NCI-H2029 treated with DMSO at 0.1 percent for 48 hours (cell line): ENCODE measurements at regions not wholly inside any gene's neighbourhood (a gene's known extent, or its start where the extent isn't known, plus 50 kb on each side); places are given as distances from the start of the nearest gene placed in this dataset.

ENCODE experiments used
- DNase-seq: peaks from one replicate; lab custom pipeline; 2025; lab: John Stamatoyannopoulos, UW

DNA sequence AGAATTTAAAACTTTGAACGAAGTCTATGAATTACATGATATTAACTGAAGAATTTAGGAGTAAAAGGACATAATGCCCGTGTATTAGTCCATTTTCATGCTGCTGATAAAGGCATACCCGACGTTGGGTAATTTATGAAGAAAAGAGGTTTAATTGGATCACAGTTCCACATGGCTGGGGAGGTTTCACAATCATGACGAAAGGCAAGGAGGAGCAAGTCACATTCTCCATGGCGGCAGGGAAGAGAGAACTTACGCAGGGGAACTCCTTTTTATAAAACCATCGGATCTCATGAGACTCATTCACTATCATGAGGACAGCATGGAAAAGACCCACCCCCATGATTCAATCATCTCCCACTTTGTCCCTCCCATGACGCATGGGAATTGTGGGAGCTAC, 210.6 kb downstream of the CD83 start:
- DNase-seq = no peak

DNA sequence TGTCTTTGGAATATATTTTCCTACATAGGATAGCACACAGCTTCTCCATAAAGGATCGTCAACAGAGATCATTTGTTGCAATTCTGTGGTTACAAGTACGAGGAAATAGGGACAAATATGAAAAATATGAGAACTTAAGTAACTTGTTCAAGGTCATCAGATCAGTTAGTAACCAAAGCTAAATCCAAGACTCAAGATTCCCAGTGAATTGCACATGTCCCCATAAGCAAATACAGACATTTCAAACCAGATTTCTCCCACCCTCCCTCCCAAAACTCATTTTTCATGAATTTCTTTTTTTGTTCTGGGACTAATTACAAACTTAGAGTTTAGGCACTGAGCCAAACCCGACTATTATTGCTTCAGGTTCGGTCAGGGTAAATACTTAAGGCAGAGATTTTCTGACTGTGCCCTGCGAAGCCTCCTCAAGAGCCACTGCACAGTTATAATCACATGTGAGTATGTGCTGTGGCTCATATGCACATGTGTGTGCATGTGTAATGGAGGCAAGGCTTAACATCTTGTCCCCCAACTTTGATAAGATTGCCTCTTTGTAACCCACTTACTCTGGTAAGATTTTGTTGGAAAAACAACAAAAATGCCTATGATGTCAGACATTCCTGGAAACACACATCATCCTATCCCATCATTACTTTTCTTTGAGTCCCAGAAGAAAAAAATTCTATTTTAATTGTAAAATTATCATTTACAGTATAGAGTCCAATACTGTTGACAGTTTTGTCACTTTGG, 216.2 kb downstream of the CD83 start:
- no peak for DNase-seq

DNA sequence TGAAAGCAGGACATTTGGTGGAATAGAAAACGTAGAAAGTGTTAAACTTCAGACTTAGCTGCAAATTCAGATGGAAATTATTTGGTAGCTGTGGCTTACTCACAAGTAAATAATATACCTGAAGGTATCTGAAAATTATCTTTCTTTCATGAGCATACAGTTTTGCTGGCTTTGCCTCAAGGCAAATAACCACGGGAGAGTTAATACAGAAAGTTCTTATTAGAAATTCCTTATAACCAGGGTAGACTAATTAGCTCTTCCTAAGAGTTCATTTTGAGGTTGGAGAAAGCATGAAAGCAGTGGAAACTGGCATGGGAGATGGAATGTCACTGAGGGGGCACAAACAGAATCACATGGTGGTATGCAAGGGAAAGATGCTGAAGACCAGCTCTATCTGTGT, 217.5 kb downstream of the CD83 start:
- no peak for DNase-seq

DNA sequence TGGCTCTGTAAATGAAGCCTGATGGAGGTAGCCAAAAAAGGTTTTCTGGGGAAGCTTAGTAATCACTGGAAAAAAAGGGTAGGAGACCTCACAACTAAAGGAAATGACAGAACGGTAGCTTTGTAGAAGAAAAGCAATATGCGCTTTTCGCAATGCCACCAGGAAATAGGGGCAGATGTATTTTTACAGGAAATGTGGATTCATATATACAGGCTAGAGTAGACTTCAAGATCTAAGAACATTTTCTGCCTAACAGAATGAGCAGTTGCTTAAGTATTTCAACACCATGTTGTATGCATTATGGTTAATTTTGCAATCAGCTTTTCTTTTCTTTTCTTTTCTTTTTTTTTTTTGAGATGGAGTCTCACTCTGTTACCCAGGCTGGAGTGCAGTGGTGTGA, 219.6 kb downstream of the CD83 start:
- no peak for DNase-seq

DNA sequence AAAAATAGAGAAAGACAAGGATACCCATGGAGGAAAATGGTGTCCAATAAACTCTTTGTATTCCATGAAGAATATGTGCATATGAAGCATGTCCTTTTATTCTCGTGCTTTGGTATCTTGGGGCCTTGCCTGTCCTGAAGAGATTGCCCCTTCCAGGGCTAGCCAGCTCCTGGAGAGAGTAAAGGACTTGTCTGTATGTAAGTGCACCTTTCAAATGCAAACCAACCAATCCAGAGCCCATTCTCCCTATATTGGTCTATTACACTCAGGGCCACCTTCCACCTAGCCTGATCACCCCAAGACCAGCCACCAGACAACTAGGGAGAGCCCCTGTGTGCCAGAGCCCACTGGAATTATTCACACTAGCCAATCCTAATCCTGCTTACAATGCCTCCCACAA, 221.6 kb downstream of the CD83 start:
- no peak for DNase-seq

DNA sequence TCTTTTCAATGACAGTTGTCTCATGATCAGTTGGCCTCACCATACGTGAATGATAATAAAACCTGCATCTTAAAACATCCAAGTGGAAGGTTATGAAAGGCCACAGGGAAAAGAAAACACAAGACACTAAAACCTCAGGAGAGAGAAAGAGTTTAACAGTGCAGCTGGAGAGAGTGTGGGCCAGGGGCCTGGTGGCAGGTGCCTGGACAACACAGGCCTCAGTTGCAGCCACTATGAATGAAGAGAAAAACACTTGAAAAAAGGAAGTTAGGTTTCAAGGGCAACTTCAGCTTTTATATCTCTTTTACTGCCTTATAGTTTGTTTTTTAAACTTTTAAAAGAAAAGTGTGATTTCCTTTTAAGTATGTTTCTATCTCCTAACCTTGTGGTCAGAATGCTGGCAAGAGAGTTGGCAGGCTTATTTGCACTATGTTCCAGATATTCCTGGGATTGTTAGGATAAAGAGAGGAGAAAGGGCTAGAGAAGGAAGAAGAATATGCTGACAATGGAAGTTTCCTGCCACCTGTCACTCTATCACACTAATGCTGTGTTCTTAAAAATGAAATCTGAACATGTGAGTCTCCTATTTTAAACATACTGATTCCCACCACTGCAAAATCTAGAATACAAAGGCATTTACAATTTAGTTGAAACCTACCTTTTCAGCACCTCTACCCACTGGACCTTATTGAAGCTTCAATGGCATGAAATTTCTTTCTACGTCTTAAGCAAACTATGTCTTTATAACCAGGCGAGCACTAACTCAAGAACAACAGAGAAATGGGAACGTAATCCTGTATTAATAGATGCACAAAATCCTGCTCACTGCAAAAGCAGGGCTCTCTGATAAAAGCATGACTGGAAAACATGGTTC, 222.4 kb downstream of the CD83 start:
- no peak for DNase-seq

DNA sequence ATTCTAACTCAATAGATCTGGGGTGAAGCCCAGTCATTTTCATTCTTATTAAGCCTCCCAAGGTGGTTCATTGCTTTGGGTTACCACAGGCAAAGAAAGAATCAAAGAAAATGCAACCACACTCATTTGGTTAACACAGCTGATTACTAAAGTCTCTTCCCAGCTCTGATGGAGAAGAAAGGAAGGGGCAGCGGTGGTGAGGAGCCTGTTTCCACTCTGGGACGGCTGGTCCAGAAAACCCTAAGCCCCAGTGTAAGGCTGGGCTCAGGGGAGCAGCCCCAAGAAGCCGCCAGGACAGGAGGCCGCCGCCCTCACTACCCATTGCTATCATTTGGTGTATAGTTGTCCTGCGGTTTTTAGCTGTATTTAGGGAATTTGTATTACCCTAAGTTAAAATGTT, 226.9 kb downstream of the CD83 start:
- no peak for DNase-seq

DNA sequence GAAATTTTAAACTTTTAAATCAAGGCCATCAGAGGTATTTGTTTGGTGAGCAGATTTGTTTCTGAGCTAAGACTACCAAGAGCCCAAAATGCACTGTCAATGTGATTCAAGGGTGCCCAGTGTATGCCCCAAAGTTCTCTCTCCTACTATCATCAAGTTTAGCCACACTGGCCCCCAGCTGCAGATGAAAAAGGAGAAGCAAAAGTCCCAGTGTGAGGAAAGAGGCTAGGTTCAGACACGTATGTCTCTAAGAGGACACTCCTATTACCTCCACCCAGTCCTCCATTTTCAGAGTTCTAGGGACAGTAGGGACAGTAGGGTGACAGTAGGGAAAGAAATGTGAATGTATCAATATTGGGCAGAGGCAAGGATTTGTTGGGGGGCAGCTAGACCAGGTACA, 230.8 kb downstream of the CD83 start:
- DNase-seq = no peak

DNA sequence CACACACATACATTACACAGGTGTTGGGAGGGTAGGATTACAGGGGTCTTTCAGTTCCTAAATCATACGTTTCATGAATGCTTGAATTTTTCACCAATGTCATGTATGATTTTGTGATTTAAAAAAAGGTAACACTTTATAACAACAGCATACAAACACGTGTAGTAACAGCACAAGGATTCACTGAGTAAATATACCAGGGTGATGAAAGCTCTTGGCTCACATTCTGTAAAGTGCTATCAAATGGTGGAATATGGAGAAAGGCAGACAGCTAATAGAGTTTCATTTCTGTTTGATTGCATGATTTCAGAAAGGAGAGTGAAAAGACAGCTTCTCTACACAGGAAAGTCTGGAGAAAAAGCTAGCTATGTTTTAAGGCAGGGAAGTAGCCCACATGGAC, 231.9 kb downstream of the CD83 start:
- DNase-seq = no peak

DNA sequence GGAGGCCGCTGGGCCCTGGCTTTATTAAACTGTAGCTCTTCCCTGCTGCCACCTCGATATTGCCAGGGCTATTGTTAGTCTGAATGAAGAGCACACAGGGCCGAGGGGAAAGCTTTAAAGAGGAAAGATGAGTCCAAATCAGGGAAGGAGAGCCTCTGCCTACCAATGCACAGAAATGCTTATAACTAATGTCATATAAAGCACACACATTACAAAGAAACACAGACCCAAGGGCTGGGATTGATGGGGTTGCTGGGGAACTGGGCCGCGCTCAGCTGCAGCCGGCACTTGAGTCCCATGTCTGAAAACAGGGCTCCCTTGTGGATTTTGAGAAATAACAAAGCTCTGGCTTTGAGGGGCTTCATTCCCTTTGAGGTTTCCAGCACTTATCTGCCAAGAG, 232.6 kb downstream of the CD83 start:
- DNase-seq = no peak

DNA sequence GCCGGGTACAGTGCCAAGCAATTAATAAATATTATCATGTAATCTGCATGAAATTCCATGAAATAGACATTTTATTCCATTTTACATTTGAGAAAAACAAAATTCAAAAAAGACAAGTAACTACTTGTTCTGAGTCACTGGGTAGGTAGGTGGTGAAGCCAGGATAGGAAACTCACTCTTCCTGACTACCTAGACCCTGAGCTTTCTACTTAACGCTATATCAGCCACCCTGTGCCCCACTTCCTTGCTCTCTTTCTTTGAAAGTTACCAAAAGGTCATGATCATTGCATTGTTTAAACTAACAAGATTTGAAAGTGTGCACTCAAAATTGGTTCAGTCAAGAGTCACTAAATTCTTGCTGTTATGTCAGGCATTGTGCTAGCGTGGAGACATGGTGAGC, 235.7 kb downstream of the CD83 start:
- DNase-seq = no peak

DNA sequence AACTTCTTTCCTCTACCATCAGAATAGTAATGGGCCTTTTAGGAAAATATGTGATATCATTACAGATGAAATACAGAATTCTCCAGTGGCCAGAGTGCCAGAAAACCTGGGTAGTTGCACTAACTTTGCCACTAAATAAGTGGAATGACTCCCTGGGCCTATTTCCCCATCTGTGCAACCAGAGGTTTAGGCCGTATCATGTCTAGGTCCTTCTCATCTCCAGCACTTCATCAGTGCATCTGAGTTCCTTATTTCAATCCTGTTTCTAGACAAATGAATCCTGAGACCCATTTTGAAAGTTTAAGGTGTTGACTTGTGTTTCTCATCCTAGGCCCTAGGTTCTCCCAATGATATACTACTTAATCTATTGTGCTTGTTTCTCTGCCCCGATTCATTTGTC, 236.2 kb downstream of the CD83 start:
- DNase-seq = no peak

DNA sequence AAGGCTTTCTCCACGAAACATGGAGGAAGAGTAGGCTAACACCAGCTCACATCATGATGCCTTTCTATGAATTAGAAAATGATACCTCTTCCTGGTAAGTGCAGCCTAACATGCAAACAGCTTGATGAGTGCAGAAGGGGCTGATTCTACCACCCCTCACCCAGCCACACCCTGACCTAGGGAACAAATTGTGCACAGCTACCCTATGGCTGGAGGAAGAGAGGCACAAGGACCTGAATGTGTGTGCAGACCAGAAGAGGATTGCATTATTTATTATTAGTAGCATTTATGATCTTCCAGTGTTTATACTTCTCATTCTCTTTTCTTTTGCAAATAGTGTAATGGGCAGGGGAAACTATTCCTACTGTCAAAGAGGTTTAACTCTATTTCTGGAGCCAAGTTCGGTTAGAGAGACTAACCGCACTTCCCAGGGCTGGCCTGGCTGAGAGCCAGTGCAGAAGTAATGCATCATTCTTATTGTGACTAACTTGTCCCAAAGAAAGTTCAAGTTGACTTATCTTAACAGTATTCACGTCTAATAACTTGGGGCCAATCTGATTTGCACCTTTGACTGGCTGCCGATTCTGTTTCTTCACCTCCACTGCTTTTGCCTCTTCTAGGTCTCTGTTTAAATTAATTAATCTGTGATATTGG, 237.5 kb downstream of the CD83 start:
- no peak for DNase-seq

DNA sequence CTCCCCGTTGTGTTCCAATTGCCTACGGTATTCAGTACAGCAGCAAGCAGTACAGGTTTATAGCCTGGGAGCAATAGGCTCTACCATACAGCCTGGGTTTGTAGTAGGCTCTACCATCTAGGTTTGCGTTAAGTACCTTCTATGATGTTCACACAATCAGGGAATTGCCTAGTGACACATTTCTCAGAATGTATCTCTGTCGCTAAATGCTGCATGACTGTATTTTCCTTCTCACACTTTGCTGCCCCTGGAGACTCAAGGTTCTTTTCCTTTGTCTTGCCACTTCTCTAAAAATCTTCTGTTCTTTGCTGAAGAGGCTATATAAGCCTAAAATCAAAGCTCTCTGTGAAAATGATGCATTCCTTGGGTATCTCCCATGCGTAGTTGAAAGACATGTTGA, 241.9 kb downstream of the CD83 start:
- no peak for DNase-seq

DNA sequence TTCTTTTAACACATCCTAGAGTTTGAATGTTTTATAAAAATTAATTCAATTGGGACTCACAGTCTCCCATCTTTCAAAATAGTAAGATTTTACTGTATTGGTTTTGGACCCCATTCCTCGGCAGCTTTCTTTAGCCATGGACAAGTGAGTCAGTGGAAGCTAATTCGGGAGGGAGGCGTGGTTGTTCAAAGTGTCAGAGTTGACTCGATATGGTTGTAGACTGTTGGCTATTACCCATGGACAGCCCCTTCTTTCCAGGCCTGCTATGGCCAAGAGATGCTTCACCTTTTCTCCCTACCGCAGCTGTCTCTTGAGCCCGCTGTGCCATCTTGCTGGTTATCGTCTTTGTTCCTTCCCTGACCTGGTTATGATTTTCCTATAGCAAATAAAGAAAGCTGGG, 243.0 kb downstream of the CD83 start:
- no peak for DNase-seq

DNA sequence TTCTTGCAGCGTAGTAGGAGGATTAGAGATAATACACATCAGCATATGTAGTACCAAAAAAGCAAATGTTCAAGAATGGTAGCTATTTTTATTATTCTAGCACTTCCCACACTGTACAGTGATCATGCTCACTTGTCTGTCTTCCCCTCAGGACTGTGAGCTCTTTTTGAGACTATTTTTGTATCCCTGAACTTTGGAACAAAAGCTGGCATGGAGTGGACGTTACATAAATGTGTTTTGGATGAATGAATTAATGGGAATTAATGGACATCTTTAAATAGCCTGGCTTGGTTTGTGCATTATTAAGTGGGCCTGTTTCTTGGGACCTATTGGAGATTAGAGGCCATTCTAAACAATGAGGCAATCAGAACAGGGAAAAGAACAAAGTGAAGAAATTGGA, 243.7 kb downstream of the CD83 start:
- DNase-seq = no peak

DNA sequence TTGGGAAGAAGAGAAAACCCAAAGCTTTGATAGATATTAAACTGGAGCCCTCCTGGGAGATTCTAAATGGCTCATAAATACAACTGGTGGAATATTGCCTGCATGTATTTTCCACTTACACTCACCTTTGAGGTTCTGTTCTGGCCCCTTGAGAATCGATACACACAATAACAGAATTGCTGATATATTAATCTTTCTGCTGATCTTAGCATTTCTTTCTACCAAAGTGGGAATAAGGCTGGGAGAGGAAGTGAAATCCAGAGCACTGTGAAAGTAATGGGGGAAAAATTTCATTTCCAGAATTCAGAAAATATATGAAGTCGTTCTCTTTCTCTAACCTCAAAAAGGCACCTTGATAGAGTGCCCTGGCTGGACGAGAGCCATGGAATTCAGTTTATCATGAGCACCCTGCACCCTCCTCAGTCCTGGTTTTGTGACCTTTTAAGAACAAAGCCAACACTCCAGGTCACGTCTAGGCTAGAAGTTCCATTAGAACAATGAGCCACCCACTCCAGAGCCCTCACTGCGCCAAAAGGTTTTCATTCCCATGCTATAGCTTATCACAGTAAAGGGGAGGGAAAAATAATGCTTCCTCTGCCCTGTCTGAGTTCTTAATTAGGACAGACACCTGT, 244.5 kb downstream of the CD83 start:
- peak; percentile 80 for DNase-seq

DNA sequence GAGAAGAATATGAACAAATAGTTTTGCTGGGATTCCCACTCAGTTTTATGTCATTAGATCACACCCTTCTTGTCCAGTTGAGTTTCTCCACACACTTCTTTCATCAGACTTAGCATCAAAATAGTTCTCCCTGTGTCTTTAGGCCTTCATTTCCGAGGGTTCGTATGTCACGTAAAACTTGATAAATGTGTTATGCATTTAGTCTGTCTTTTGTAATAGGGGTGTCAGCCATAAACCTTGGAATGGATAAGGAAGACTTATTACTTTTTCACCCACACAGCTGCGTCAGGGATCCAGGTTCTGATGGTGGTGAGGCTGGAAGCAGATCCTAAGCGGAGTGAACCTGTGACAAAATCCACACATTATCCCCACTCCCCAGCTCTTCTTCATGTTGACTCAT, 246.8 kb downstream of the CD83 start:
- no peak for DNase-seq

DNA sequence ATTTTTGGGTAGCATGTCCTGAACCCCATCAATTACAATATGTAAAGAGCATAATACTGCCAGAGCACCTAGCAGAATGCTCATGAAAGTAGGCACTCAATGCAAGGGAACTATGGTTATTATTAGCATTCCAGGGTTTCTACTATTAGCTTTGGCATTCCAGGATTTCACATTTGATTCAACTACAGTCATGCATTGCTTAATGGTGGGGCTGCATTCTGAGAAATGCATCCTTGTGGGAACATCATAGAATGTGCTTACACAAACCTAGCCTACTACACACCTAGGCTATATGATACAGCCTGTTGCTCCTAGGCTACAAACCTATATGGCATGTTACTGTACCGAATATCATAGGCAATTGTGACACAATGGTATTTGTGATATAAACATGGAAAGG, 247.8 kb downstream of the CD83 start:
- DNase-seq = no peak

DNA sequence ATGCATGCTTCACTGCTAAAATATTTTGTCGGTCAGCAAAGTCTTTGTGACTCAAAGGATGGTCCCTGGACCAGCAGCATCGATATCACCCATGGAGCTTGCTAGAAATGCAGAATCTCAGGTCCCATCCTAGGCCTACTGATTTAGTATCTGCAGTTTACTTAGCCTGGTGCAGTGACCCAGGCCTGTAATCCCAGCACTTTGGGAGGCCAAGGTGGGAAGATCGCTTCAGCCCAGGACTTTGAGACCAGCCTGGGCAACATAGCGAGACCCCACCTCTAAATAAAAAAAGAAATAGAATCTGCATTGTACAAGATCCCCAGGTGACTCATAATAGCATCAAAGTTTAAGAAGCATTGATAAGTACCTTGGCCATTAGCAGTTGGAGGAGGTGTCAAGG, 248.7 kb downstream of the CD83 start:
- DNase-seq = no peak

DNA sequence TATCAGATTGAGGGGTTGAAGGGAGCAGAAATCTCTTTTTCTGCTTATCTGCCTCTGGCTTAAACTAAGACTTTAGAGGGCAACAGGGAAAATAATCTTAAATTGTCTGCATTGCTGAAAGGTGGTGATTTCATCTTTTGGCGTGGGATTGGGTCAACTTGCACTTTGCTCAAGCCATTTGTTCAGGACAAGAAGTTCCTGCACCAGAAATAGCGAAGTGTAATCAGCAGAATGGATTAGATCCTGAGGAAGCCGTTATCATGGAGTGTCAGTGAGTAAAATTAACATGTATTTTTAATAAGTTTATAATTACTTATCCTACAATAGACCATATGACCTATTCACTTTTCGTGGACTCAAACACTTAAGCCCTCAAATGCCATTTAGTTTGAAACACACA, 249.3 kb downstream of the CD83 start:
- no peak for DNase-seq

DNA sequence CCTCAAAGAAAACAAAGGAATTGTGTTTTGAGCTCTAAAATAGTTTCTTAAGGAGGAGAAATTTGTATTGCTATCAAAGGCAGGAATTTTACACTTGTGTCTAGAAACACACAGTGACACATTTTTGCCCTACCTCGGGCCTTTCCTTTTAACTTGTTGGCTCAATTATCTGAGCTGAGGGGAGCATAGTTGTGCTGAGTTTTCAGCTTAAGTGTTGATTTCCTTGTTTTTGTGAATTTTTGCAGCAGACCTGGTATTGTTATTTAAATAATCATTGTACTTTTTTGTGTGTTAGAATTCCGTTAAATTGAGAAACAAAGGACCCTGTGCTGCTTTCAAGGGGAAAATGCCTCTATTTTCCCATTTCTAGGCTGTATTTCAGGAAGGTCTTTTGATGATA, 249.7 kb downstream of the CD83 start:
- no peak for DNase-seq

DNA sequence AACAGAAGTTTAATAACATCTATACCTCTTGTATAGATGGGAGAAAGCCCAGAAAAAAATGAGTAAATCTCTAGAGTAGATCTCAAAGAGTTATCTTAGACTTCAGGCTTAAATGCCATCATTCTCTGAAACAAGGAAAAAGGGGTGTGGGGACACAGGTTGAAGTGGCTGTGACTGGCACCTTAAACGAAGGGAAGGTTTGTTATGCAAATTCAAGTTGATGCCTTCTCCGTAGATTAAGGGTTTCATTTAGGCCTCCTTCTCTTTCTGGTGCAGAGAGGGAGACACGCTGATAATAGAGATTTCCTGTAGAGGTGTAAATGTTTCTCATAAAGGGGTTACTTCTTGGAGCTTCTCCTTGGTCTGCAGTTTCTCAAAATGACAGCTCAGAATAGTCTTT, 252.1 kb downstream of the CD83 start:
- no peak for DNase-seq
